ENCODE measurements at regions not wholly inside any gene's neighbourhood (a gene's known extent, or its start where the extent isn't known, plus 50 kb on each side); places are given as distances from the start of the nearest gene placed in this dataset.

DNA sequence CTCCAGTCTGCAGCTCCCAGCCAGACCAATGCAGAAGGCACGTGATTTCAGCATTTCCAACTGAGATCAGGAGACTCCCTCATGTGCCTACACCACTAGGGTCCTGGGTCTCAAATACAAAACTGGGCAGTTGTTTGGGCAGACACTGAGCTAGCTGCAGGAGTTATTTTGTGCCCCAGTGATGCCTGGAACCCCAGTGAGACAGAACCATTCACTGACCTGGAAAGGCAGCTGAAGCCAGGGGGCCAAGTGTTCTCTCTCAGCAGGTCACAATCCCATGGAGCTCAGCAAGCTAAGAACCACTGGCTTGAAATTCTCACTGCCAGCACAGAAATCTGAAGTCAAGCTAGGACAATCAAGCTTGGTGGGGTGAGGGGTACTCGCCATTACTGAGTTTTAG, 111.7 kb upstream of the TNFSF4 start:
- Histone ChIP-seq H3K23me2 (ENCODE audit: low read depth, low read length) (no peaks in the 10 kb centered on the region), H3K4me1 (replicated peaks in 1 of 4; ENCODE audit: control insufficient read depth in 3 of 4, insufficient read depth in 4 of 4, low read length in 3 of 4) (no peaks in the 10 kb centered on the region), H4K20me1 (replicated peaks in 1 of 2; ENCODE audit: control insufficient read depth in 1 of 2, insufficient read depth in 2 of 2, low read length in 2 of 2) (no peaks in the 10 kb centered on the region), H3K79me2 (ENCODE audit: control insufficient read depth in 1 of 2, insufficient read depth in 2 of 2, low read length in 2 of 2) (no peaks in the 10 kb centered on the region), H3K4me2 (ENCODE audit: insufficient read depth in 1 of 2, low read depth in 2 of 2, low read length in 2 of 2) (no peak overlapping the region), H4K8ac (ENCODE audit: extremely low read depth, insufficient read depth, low read length) (no peak overlapping the region), H2AFZ (ENCODE audit: low read length) (no peak overlapping the region), H4K5ac (ENCODE audit: insufficient read length, low read depth, low read length) (no peak overlapping the region), H3K36me3 (ENCODE audit: control insufficient read depth in 2 of 4, insufficient read depth in 4 of 4, low read length in 3 of 4) (no peaks in the 10 kb centered on the region), H3K4ac (replicated peaks; ENCODE audit: insufficient read length, low read depth, low read length) (no peak overlapping the region), H2BK120ac (replicated peaks; ENCODE audit: low read depth, low read length) (no peak overlapping the region), H3K27me3 (replicated peaks in 1 of 4; ENCODE audit: control insufficient read depth in 3 of 4, extremely low read depth in 1 of 4, insufficient read depth in 3 of 4, low read length in 3 of 4) (peaks cover 0 to 1% (median 0%) of the 10 kb centered on the region in 4 experiments; a peak in 1 of 7 replicates), H3K9me3 (ENCODE audit: insufficient read depth in 2 of 2, low read depth in 1 of 2, low read length in 1 of 2) (peaks cover 3 to 11% of the 10 kb centered on the region in 2 experiments; a peak in 2 of 4 replicates), H2BK12ac (ENCODE audit: low read depth, low read length) (no peak overlapping the region), H2AK5ac (ENCODE audit: low read depth, low read length) (no peak overlapping the region), H3K18ac (ENCODE audit: extremely low read depth, low read length) (no peak overlapping the region), H2BK5ac (ENCODE audit: low read depth, low read length) (no peak overlapping the region), H3K23ac (ENCODE audit: insufficient read length) (no peak overlapping the region), H3K27ac (ENCODE audit: low read depth, low read length) (no peak overlapping the region), H2BK15ac (ENCODE audit: low read length) (no peak overlapping the region), H3K14ac (ENCODE audit: insufficient read length) (no peak overlapping the region), H3K56ac (replicated peaks; ENCODE audit: insufficient read length, low read depth, low read length) (no peak overlapping the region), H4K91ac (replicated peaks; ENCODE audit: insufficient read length, low read length) (no peak overlapping the region), H3K4me3 (ENCODE audit: extremely low read depth in 1 of 4, insufficient read depth in 2 of 4, low read depth in 3 of 4, low read length in 4 of 4) (no peak overlapping the region), H3K79me1 (ENCODE audit: low read depth, low read length) (no peaks in the 10 kb centered on the region), H2BK20ac (ENCODE audit: low read length) (no peak overlapping the region), H3K9ac (replicated peaks in 1 of 4; ENCODE audit: extremely low read depth in 1 of 4, low read depth in 3 of 4, low read length in 3 of 4) (no peak overlapping the region)
- WGBS, 2 experiments (ENCODE audit: extremely low coverage in 1 of 2, insufficient coverage in 1 of 2, insufficient read length in 1 of 2, insufficient replicate concordance in 2 of 2, low coverage in 1 of 2, low lambda C conversion rate in 2 of 2, missing lambda C conversion rate in 1 of 2): 87% methylated on average over 2 of the region's 2 CpGs; no CpG with 5 or more reads in 1 of the 2 experiments
- no peak for DNase-seq (ENCODE audit: low read depth in 1 of 2, low spot score in 2 of 2)
- ChIA-PET CTCF (ENCODE audit: partially characterized antibody) (no interaction called here), POLR2A (ENCODE audit: partially characterized antibody) (no interaction called here)
- FAIRE-seq: no peak
- TF ChIP-seq RAD21 (IDR thresholded peaks at IDR 0.05 in 1 of 2, conservative IDR thresholded peaks at IDR 0.05 in 1 of 2; ENCODE audit: low read depth in 2 of 2, low read length in 2 of 2) (no peak), HDAC2 (IDR thresholded peaks at IDR 0.05; ENCODE audit: borderline replicate concordance in 1 of 2, low read depth in 2 of 2, low read length in 2 of 2) (no peak), BRCA1 (IDR thresholded peaks at IDR 0.05; ENCODE audit: low read depth, low read length) (no peak), KDM4A (IDR thresholded peaks at IDR 0.05; ENCODE audit: low read depth, low read length, severe bottlenecking) (no peak), JUND (IDR thresholded peaks at IDR 0.05; ENCODE audit: low read length) (no peak), SIRT6 (IDR thresholded peaks at IDR 0.05; ENCODE audit: low read length) (no peak), TBP (IDR thresholded peaks at IDR 0.05; ENCODE audit: low read depth, low read length) (no peak), YY1 (IDR thresholded peaks at IDR 0.05; ENCODE audit: low read depth, low read length) (no peak), KDM1A (IDR thresholded peaks at IDR 0.05; ENCODE audit: borderline replicate concordance, low read length) (no peak), NRF1 (IDR thresholded peaks at IDR 0.05; ENCODE audit: low read depth, low read length) (no peak)

All from H1 (cell line).